Activated CD8-positive, alpha-beta T cell treated with anti-CD3 and anti-CD28 coated beads, Interleukin-2, amount 10 ng/mL, durations not matched to agents 7 days and 5 days (primary cell): ENCODE measurements at regions not wholly inside any gene's neighbourhood (a gene's known extent, or its start where the extent isn't known, plus 50 kb on each side); places are given as distances from the start of the nearest gene placed in this dataset.

Experiments used
- ATAC-seq: fragments of 150-1000 bp; cut with Tn5 transposase; one replicate; pipeline ENCODE4 v1.10.0; 2021; ENCODE audit warnings: moderate library complexity
- CTCF ChIA-PET: fragments of 350-600 bp; sonication (Branson Sonifier 250); formaldehyde crosslinking; loops from one replicate; lab custom pipeline; 2021; ENCODE audit warnings: antibody characterized with exemption; lab: Charles Lee
- POLR2A ChIA-PET: fragments of 350-600 bp; sonication (Branson Sonifier 250); formaldehyde crosslinking; loops from one replicate; lab custom pipeline; 2021; ENCODE audit warnings: antibody characterized with exemption; lab: Charles Lee
- DNase-seq: peaks from one replicate; pipeline ENCODE4 v3.0.0-alpha.2; 2020
- H3K27ac Mint-ChIP-seq: one replicate; pipeline ENCODE4 v1.8.0; 2021; ENCODE audit warnings: mild to moderate bottlenecking, mixed read lengths
- H3K27me3 Mint-ChIP-seq: one replicate; pipeline ENCODE4 v1.8.0; 2021; ENCODE audit warnings: low read depth, mixed read lengths
- H3K36me3 Mint-ChIP-seq: one replicate; pipeline ENCODE4 v1.8.0; 2021; ENCODE audit warnings: low read depth, mixed read lengths
- H3K4me1 Mint-ChIP-seq: one replicate; pipeline ENCODE4 v1.8.0; 2021; ENCODE audit warnings: low read depth, mixed read lengths
- H3K4me3 Mint-ChIP-seq: one replicate; pipeline ENCODE4 v1.8.0; 2021; ENCODE audit warnings: mild to moderate bottlenecking, mixed read lengths
- H3K9me3 Mint-ChIP-seq: one replicate; pipeline ENCODE4 v1.8.0; 2022; ENCODE audit warnings: mixed read lengths; ENCODE audit not compliant: insufficient read depth

GRCh38 chr7:113301983-113302382, 183.6 kb upstream of the SMIM30 start:
- no peaks in the 10 kb centered on the region for H3K27me3 Mint-ChIP-seq
- H3K36me3 Mint-ChIP-seq = no peaks in the 10 kb centered on the region
- ChIA-PET CTCF (no interaction called here), POLR2A (no interaction called here)
- no peaks in the 10 kb centered on the region for H3K9me3 Mint-ChIP-seq
- ATAC-seq (no peak), DNase-seq (no peak)
- H3K27ac Mint-ChIP-seq = no peak overlapping the region
- H3K4me1 Mint-ChIP-seq = no peaks in the 10 kb centered on the region
- no peak overlapping the region for H3K4me3 Mint-ChIP-seq

GRCh38 chr7:113301141-113301540, 182.8 kb upstream of the SMIM30 start:
- no peaks in the 10 kb centered on the region for H3K4me1 Mint-ChIP-seq
- H3K4me3 Mint-ChIP-seq = no peak overlapping the region
- CTCF ChIA-PET = no interaction called here
- no peaks in the 10 kb centered on the region for H3K36me3 Mint-ChIP-seq
- no peaks in the 10 kb centered on the region for H3K27me3 Mint-ChIP-seq
- ATAC-seq (no peak), DNase-seq (no peak)
- H3K9me3 Mint-ChIP-seq = no peaks in the 10 kb centered on the region
- POLR2A ChIA-PET = no interaction called here
- no peak overlapping the region for H3K27ac Mint-ChIP-seq

DNA sequence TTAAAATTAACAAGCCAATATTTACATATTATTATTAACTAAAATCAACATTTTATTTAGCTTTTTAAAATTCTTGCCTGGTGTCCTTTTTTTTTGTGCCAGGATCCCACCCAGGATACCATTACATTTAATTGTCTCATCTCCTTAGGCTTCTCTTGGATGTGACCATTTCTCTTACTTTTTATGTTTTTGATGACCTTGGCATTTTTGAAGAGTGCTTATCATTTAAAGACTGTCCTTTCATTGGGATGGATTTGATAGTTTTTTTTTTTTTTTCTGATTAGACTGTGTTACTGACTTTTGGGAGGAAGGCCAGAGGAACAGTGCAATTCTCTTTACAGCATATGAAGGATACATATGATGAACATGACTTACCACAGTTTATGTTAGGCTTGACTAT, 181.4 kb upstream of the SMIM30 start:
- DNase-seq (no peak), ATAC-seq (no peak)
- no peaks in the 10 kb centered on the region for H3K9me3 Mint-ChIP-seq
- ChIA-PET POLR2A (no interaction called here), CTCF (no interaction called here)
- no peaks in the 10 kb centered on the region for H3K36me3 Mint-ChIP-seq
- no peak overlapping the region for H3K27ac Mint-ChIP-seq
- no peaks in the 10 kb centered on the region for H3K27me3 Mint-ChIP-seq
- no peak overlapping the region for H3K4me3 Mint-ChIP-seq
- H3K4me1 Mint-ChIP-seq = no peaks in the 10 kb centered on the region

DNA sequence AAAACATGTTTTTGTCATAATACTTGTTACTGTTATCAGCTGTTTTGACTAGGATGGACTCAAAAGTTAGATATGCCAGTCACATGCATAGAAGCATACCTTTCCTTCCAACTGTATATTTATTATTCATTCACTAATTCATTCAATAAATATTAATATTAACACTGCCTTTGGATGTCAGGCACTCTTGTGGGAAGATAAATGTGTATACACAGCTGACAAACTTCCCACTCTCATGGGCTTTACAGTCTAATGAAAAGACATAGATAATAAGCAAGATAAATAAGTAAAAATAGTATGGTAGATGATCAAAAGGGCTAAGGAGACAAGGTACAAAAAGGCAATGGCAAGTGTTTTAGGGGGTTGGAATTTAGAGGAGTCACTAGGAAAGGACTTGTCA, 180.1 kb upstream of the SMIM30 start:
- ChIA-PET POLR2A (no interaction called here), CTCF (no interaction called here)
- DNase-seq = no peak
- Mint-ChIP-seq H3K27me3 (no peaks in the 10 kb centered on the region), H3K9me3 (no peaks in the 10 kb centered on the region), H3K4me1 (no peaks in the 10 kb centered on the region), H3K27ac (no peak overlapping the region), H3K4me3 (no peak overlapping the region), H3K36me3 (no peaks in the 10 kb centered on the region)
- no peak for ATAC-seq

DNA sequence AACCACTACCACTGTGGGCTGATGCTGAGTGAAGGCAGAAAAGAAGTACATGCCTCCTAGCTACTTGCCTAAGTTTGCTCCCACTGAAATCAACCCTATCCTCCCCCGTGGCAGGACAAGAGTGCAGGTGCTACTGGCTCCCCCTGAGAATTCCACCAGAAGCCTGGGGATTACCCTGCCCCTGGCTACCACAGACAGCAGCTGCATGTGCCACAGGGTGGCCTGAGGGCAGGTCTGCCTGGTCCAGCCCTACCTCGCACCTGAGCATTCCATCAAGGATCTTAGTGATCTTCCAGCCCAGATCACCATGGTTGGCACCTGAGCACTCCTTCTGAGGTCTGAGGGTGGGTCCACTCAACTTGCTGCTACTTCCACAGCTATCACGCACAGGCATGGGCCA, 176.4 kb upstream of the SMIM30 start:
- ATAC-seq = no peak
- Mint-ChIP-seq H3K27ac (no peak overlapping the region), H3K9me3 (no peaks in the 10 kb centered on the region), H3K36me3 (no peaks in the 10 kb centered on the region), H3K27me3 (no peaks in the 10 kb centered on the region), H3K4me3 (no peak overlapping the region), H3K4me1 (no peaks in the 10 kb centered on the region)
- ChIA-PET CTCF (no interaction called here), POLR2A (no interaction called here)
- DNase-seq = no peak

DNA sequence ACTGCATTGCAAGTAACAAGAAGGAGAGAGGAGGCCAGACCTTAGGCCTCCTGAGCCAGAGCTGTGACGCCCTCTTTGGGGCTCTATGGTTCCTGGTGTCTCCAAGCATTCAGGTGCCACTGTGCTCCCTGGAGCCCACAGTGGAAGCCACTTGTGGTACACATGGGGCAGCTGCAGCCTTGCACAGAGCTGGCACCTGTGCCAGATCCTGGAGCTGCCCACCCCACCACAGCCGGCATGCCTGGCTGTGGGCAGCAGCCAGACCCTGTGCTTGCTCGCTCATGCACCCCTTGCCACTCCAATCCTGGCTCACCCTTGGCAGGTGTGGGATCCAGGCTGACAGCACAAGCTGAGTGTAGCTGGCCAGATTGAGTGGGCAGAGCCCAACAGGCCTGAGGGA, 173.8 kb upstream of the SMIM30 start:
- DNase-seq (no peak), ATAC-seq (no peak)
- Mint-ChIP-seq H3K4me1 (no peaks in the 10 kb centered on the region), H3K9me3 (no peaks in the 10 kb centered on the region), H3K4me3 (no peak overlapping the region), H3K27ac (no peak overlapping the region), H3K27me3 (no peaks in the 10 kb centered on the region), H3K36me3 (no peaks in the 10 kb centered on the region)
- ChIA-PET CTCF (no interaction called here), POLR2A (no interaction called here)

- no peak overlapping the region for H3K4me3 Mint-ChIP-seq
- no peaks in the 10 kb centered on the region for H3K36me3 Mint-ChIP-seq
- no peaks in the 10 kb centered on the region for H3K27me3 Mint-ChIP-seq
- no peak for DNase-seq
- H3K27ac Mint-ChIP-seq = no peak overlapping the region
- H3K4me1 Mint-ChIP-seq = no peaks in the 10 kb centered on the region
- CTCF ChIA-PET = no interaction called here
- H3K9me3 Mint-ChIP-seq = no peaks in the 10 kb centered on the region
- POLR2A ChIA-PET = no interaction called here
- ATAC-seq = no peak
These were observed 172.7 kb upstream of the SMIM30 start for GRCh38 chr7:113291058-113291457.

DNA sequence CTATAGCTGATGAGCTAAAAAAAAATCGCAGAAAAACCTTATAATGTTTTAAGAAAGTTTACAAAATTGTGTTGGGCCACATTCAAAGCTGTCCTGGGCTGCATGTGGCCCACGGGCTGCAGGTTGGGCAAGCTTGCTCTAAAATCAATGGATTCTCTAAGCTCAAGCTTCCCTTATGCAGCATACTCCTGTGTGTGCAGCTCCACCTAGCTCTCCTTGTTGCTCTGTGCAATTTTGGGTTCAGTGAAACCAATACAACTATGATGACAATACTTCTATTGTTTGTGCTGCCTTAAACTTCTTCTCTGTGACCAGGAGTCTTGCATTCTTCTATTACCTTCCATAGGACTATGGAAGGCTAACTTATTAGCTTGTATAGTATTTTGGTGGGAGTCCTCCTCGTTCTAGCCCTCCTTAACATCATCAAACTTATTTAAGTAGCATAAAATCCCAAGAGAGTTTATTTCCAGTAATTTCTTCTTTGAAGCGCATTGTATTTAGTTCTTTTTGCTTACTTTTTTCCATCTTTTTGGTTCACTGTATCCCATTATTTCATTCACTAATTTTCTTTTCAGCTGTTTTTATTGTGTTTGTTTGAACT, 170.9 kb upstream of the SMIM30 start:
- H3K27me3 Mint-ChIP-seq = no peaks in the 10 kb centered on the region
- ATAC-seq (no peak), DNase-seq (no peak)
- H3K4me1 Mint-ChIP-seq = no peaks in the 10 kb centered on the region
- no peaks in the 10 kb centered on the region for H3K36me3 Mint-ChIP-seq
- no peaks in the 10 kb centered on the region for H3K9me3 Mint-ChIP-seq
- ChIA-PET CTCF (no interaction called here), POLR2A (no interaction called here)
- H3K4me3 Mint-ChIP-seq = no peak overlapping the region
- no peak overlapping the region for H3K27ac Mint-ChIP-seq

- H3K27me3 Mint-ChIP-seq = no peaks in the 10 kb centered on the region
These were observed 167.1 kb upstream of the SMIM30 start for GRCh38 chr7:113285411-113285810.

DNA sequence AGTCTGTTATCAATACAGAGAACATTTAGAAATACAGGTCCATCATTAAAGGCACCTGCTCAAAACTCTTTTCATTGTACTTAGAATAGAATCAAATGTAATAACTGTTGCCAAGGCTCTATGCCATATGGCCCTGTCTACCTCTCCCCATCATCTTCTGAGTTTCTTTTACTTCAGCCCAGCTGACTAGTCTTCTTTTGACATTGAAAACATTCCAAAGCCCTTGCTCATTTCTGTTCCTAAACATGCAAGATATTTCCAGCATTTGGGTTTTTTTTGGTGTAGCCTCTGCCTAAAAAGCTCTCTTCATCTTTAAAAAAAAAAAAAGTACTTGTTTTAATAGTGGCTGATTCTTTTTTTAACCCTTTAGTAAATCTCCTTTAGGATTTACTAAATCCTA, 165.5 kb upstream of the SMIM30 start:
- no peaks in the 10 kb centered on the region for H3K36me3 Mint-ChIP-seq
- H3K27me3 Mint-ChIP-seq = no peaks in the 10 kb centered on the region
- H3K4me1 Mint-ChIP-seq = no peaks in the 10 kb centered on the region
- no peak overlapping the region for H3K27ac Mint-ChIP-seq
- H3K9me3 Mint-ChIP-seq = no peaks in the 10 kb centered on the region
- ATAC-seq = no peak
- ChIA-PET POLR2A (no interaction called here), CTCF (no interaction called here)
- no peak overlapping the region for H3K4me3 Mint-ChIP-seq
- DNase-seq = no peak

More at GRCh38 chr7:113285411-113285810, 167.1 kb upstream of the SMIM30 start:
- ChIA-PET POLR2A (no interaction called here), CTCF (no interaction called here)
- Mint-ChIP-seq H3K4me3 (no peak overlapping the region), H3K4me1 (no peaks in the 10 kb centered on the region), H3K36me3 (no peaks in the 10 kb centered on the region), H3K27ac (no peak overlapping the region), H3K9me3 (no peaks in the 10 kb centered on the region)
- DNase-seq (no peak), ATAC-seq (no peak)

- H3K36me3 Mint-ChIP-seq = no peaks in the 10 kb centered on the region
- no peaks in the 10 kb centered on the region for H3K27me3 Mint-ChIP-seq
- H3K27ac Mint-ChIP-seq = no peak overlapping the region
- H3K4me3 Mint-ChIP-seq = no peak overlapping the region
- ChIA-PET POLR2A (no interaction called here), CTCF (no interaction called here)
- H3K4me1 Mint-ChIP-seq = no peaks in the 10 kb centered on the region
- ATAC-seq (no peak), DNase-seq (no peak)
- no peaks in the 10 kb centered on the region for H3K9me3 Mint-ChIP-seq
These were observed 164.5 kb upstream of the SMIM30 start for GRCh38 chr7:113282875-113283274.

- Mint-ChIP-seq H3K9me3 (peaks cover 5% of the 10 kb centered on the region), H3K27me3 (no peaks in the 10 kb centered on the region), H3K27ac (no peak overlapping the region), H3K4me1 (no peaks in the 10 kb centered on the region), H3K36me3 (no peaks in the 10 kb centered on the region), H3K4me3 (no peak overlapping the region)
- POLR2A ChIA-PET = no interaction called here
- DNase-seq = no peak
- CTCF ChIA-PET = no interaction called here
- no peak for ATAC-seq
These were observed 162.9 kb upstream of the SMIM30 start for GRCh38 chr7:113281223-113281622.

GRCh38 chr7:113279256-113279655, 160.9 kb upstream of the SMIM30 start:
- ATAC-seq (no peak), DNase-seq (no peak)
- no peaks in the 10 kb centered on the region for H3K4me1 Mint-ChIP-seq
- no peaks in the 10 kb centered on the region for H3K36me3 Mint-ChIP-seq
- no peaks in the 10 kb centered on the region for H3K27me3 Mint-ChIP-seq
- no peak overlapping the region for H3K27ac Mint-ChIP-seq
- ChIA-PET CTCF (no interaction called here), POLR2A (no interaction called here)
- peaks cover 5% of the 10 kb centered on the region for H3K9me3 Mint-ChIP-seq
- no peak overlapping the region for H3K4me3 Mint-ChIP-seq
